ENCODE measurements at regions not wholly inside any gene's neighbourhood (a gene's known extent, or its start where the extent isn't known, plus 50 kb on each side); places are given as distances from the start of the nearest gene placed in this dataset.

DNA sequence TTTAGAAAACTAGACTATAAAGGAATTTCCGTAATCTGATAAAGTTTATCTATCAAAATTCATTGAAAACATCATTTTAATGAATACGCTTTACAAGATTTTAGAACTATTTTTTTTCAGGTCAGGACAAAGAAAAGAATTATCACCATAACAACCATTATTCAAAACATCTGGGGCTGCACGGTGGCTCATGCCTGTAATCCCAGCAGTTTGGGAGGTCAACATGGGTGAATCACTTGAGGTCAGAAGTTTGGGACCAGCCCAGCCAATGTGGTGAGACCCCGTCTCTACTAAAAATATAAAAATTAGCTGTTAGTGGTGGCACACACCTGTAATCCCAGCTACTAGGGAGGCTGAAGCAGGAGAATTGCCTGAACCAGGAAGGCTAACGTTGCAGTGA is 260.4 kb downstream of the WNT5A start:
- DNase-seq, result no peak

DNA sequence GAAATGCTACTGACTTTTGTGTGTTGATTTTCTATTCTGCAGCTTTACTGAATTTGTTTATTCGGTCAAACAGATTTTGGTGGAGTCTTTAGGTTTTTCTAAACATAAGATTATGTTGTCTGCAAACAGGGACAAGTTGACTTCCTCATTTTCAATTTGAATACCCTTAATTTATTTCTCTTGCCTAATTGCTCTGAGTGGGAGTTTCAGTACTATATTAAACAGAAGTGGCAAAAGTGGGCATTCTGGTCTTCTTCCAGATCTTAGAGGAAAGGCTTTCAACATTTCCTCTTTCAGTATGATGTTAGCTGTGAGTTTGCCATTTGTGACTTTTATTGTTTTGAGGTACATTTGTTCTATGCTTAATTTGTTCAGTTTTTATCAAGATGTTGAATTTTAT is 268.5 kb downstream of the WNT5A start:
- DNase-seq, result no peak

DNA sequence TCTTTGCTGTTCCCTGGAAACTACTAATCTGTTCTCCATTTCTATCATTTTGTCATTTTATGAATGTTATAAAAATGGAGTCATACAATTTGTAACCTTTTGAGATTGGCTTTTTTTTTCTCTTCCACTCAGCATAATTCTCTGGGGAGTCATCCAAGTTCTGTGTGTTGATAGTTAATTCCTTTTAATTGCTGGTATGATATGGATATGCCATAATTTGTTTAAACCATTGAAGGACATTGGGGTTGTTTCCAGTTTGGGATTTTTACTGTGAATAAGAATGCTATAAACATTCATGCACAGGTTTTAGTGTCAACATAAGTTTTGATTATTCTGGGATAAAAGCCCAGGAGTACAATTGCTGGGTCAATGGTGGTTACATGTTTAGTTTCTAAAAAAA is 279.4 kb downstream of the WNT5A start:
- no peak for DNase-seq

DNA sequence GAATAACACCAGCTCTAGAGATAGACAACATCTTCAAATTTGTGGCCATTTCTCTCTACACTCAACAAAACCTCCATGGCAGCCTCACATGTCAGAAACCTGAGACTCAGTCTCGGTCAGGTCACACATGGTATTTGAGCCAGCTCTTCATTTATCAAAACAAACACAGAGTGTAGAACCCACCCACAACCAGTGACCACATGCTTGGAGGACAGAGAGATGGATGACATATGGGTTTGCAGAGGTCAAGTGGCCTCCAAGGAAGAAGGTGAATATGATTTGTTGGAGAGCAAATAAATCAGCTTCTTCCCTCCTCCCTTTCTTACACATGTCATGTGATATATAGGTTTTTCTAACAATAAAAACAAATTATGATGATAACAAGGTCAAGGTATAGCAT is 278.1 kb upstream of the LRTM1 start:
- no peak for DNase-seq

DNA sequence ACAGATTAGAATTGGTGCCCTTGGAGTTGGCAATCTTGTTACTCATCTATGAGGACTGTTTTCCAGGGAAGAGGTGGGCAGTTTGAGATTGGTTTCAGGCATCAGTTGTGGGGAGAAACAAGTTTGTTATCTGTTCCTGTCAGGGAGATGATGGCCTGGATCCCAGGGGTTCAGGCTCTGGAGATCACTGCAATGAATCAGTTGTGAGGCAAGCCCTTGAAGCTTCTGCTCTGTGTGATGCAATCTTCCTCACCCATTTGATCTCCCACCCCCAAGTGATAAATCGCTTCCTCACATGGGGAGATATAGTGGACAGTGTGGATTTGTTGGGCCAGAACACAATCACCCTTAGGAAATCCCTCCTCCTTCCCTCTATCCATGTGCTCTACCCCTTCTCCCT is 276.6 kb upstream of the LRTM1 start:
- no peak for DNase-seq

DNA sequence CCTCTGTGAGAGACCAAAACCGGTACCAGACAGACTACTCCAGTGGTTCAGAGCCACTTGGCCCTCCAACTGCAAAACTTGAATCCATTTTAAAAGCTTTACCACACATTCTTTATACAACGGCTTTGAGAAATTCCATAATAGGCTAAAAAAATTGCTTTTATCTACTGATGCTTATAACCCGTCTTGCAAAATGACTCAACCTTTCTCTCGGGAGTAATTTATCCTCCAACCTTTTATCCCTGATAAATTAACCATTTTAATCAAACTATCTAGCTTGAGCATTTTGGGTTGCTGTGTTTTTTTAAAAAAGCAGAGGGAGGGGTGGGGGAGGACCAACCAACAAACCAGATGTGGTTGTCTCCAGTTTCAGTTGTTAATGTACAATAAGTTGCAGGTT is 275.7 kb upstream of the LRTM1 start:
- no peak for DNase-seq

DNA sequence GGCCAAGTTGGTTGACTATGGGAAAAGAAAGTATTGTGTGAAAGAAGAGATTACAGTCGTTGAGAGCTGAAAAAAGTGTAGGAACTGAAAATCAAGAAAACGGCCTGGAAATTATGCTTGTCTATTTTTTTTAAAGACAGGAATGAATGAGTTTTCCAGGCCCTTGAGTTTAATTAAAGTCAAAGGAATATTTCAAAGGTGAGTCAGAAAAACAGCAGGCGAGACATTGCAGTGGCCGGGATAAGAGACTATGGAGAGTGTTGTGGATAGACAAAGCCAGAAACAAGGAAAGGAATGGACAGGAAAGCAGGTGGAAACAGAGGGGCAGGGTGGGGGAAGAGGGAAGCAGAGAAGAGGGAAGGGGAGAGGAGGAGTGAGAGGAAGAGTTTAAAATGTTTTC is 275.1 kb upstream of the LRTM1 start:
- DNase-seq, result no peak

DNA sequence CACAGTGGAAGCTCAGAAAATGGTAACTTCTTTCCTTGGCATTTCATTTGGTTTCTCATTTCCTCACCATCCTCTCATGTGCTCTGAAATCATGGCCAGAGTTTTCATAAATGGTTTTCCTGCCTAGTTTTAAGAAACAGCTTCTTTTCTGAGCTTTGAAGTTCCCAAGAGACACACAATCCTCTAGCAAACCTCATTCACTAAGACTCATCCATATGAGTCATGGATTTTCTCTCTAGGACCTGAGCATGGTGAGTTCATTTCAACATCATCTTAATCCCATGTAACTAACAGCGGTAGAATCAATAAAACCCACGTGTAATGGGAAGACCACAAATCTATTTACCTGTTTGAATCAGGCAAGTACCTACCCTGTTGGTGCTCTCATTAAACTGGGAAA is 274.5 kb upstream of the LRTM1 start:
- DNase-seq, result no peak

DNA sequence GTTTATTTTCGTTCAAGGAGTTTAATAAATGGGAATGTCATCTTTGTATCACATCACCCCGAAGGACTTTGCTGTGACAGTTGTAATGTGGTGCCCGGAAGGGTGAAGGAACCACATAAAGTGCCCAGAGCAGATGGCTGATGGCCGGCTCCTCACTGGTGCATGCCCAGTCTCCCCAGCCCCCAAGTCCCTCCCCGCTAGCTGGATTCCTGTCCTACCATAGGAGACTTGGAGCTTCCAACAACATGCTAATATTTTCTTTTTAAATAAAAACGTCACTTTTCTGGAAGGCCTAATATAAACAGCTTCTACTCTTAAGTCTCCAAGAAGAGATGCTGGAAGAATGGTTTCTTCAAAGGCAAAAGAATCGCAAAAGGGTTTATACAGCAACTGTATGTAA is 273.9 kb upstream of the LRTM1 start:
- no peak for DNase-seq

DNA sequence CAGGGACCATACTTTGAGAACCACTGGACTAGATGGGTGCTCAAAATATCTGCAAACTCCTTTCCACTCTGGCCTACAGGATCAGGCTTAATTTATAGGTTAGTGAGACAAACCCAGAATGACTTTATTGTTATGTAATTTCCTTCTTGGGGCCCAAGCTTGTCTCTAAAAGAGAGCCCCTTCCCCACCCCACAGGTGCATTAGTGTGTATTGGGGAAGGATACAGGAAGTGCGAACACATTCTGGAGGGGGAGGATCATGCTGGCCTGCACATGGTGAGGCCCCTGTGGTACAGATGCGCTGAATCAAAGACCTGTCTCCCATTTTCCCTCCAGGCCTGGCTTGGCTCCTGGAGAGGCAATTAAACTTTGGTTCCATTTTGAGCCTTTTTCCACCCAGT is 273.0 kb upstream of the LRTM1 start:
- no peak for DNase-seq

DNA sequence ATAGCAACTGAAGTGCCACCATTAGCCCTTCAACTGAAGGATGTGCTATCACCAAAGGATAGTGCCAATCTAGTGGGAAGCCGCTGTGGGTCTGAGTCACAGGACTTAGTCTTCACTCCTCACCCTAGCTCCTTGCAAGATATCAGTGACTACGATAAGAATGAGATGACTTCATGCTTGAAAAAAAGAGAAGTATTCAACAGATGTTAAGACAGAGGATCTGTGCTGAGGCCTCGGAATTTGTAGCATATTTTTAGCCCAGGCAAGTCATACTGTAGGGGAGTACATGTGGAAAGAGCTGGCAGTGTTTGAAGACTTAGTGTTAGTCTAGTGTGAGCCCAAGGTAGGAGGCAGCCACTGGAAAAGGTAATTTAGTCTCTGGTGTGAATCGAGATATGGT is 270.7 kb upstream of the LRTM1 start:
- no peak for DNase-seq

DNA sequence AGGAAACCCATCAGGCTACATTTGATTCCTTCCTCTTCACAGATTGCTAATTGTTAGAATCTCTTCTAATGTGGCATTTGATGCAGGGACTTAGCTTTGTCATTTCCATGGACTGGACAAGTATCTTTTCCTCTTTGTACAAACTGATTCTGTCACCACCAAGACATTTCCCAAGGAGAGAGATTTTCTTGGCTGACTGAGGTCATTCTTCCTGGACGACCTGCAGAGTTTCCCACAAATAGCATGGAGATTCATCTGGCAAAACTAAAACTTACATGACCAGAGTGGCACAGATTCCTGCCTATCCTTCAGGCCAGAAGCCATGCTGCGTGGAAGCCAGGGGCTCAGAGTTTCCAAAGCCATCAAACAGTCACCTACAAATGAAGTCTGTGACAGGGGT is 269.2 kb upstream of the LRTM1 start:
- DNase-seq, result no peak

DNA sequence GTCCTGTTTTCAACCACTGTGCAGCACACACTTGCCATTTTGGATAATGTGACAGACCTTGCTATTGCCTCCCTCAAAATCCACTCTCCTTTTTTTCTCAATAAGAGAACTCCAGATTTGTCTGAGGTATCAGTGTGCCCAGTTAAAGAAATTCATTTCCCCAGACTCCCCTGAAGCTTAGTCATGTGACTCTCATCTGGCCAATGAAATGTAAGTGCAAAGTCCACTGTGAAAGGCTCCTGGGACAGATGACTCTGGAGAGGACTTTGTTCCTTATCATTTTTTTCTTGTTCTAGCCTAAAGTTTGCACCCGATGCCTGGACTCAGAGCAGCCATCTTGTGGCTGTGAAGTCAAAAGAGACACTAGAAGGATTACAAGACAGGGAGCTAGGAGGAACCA is 268.6 kb upstream of the LRTM1 start:
- DNase-seq, result no peak

DNA sequence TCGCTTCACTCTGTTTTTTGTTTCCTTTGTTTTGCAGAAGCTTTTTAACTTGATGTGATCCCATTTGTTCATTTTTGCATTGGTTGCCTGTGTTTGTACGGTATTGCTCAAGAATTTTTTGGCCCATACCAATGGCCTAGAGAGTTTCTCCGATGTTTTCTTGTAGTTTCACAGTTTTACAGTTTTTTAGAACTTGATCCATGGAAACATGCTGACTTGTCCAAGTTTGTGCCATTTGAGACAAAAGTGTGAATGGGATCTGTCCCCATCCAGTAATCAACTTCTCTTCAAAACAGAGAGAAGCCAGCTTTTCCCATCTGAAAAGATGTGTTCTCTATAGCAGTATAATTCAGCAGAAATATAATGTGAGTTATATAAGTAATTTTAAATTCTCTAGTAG is 266.5 kb upstream of the LRTM1 start:
- DNase-seq, result peak in 1 of 14 donors; percentile 2

DNA sequence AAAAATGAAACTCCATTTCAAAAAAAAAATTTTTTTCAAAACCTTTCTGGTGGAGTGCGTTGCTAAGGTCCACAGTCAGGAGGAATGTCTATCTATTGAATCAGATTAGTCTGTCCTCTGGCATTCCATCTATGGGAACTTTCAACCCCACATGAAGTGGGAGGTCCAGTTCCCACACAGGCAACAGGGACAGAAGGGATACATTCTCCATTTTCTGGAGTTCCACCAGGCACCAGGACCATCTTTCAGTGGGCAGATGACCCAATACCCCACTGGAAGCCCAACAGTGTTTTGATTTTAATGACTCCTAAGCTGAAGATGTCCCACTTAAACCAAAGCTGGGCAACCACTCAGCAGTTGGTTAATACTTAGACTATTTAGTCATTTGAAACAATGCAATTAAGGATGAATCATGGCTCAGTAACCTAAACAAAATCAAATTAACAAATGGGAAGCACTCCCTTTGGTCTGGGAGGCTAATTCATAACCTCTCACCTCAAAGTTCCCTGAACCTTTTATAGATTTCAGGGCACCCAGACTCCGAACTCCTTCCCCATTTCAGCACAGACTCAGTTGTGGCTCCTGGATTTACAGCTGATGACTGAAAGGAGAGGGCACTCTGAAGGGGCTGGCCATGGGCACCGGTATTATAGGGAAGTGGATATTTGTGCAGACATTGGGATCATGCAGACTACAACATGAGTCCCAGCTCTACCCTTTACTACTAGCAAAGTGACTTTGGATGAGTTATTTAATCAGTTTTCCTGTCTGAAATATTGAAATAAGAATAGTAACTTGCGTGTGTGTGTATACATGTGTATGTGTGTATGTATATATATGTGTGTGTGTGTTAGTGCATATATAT is 264.3 kb upstream of the LRTM1 start:
- DNase-seq, result no peak

DNA sequence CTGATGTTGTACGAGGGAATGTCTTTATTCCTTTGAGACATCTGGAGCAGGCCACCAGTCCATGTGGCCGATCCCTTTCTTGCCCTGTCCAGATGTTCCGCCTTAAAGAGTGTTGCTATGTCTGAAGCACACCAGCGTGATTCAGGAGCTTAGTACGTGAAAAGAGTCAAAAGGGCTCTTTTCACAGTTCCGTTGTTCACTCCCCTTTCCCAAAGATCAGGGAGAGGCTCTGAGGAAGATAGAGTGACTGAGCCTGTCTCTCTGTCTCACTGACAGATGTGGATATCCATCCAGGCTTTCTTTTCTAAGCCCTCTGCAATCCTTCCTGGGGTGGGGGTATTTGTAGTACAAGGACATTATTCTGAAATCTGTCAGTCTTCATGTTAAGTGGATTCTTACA is 262.5 kb upstream of the LRTM1 start:
- no peak for DNase-seq

DNA sequence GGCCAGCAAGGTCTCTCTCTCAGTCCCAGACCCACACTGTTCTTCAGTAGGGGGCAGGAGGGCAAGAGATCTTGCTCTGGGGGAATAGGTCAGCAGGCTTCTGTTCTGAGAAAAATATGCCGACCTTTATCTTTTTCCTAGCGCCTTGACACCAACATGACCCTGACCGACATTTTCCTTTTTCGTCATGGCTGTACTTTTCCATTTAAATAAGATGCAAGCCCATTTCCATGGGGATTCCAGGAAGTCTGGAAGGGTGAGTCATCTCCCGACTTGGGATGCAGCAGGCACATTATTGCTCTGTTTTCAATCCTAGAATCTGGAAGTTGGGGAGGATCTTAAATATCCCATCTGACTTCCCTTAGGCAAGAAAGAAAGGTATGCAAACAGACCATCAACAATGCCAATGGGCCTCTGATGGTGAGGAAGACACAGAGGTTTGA is 261.5 kb upstream of the LRTM1 start:
- no peak for DNase-seq

DNA sequence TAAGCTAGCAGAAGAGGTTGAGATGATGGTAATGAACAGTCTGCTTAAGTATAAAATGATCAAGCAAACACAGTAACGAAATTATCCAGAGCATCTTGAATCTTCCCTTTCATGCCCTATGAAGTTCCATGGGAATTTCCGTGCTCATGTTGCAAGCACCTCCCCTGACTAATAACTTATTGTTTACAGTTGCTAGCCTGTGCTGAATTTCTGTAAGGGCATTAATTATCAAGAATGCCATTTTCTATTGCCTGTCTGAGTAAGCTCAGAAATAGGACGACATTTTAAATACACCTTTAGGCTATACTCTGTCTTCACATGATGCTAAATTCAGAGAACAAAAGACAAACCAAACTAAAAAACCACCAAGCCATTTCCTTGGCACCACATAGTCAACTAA is 257.5 kb upstream of the LRTM1 start:
- DNase-seq, result no peak

DNA sequence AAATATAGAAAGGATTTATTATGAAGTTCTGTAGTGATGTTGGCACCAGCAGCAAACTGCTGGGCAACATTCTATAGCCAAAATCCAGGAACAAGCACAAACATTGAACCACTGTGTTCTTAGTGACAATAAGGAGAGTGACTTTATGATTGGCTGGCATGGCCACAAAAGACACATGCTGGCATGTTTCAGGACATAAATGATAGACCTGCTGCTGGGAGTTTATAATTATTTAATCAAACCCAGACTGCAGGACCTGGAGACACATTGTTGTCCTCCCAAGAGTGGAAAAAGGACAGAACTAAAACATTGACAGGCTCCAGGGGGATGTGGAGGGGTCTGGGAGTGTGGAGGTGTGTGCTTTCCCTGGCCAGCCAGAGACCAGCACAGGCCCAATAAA is 255.3 kb upstream of the LRTM1 start:
- DNase-seq, result no peak

DNA sequence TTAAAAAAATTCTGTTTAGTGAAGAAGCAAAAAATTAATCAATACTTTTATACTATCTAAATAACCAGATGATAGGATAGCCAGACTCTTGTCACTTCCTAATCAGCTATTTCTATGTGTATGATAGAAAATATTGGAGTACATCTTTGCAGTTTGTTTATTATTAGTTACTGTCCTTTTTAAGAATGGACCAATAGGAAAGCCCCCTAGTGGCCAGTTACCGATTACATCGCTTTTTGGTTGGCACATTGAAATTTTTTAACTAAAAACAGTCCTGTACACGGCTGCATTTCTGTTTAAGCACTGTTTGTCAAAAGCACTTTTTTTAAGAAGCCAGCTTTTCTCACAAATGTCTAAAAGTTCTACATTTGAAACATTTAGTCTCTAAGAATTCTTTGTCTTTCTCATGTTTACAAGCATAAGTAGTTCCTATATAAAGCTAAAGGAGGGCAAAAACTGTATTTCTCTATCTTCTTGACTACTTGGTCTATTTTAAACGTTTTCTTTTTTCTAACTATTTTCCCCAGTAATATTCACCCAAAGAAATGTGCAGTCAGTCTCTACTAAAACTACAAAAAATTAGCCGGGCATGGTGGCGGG is 253.2 kb upstream of the LRTM1 start:
- no peak for DNase-seq

DNA sequence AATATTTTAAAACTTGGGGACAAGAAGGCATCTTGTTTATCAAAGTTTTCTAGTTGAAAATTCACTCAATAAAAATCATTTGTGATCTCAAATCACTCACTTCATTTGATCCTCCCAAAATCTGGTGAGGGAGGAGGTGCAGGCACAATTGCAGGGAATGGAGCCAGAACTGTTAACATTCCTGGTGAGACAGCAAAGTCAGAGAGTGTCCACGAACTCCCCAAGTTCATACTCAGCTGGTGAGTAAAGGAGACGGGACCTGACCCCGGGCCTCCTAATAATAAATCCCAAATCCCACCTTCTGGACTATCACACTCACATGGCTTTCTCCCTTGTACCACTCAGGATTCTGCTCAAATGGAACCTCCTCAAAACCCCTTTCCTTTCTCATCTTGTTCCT is 252.3 kb upstream of the LRTM1 start:
- no peak for DNase-seq

DNA sequence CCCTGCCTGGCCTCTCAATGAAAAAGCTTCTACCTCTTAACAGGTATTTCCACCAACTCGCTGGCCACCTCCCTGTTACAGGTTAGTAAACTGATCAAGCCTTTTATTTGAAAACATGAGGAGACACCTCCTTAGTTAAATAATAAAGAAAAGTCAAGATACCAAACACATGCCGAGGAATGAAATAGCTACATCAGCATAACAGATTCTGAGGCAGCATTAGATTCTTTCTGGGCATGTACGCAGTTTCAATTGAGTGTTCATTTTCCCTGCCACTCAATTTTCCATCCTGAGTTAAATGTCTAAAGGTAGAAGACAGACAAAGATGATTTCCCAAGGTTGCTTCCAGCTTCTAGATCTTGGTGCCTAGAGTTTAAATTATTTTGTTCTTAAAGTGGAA is 250.5 kb upstream of the LRTM1 start:
- no peak for DNase-seq

DNA sequence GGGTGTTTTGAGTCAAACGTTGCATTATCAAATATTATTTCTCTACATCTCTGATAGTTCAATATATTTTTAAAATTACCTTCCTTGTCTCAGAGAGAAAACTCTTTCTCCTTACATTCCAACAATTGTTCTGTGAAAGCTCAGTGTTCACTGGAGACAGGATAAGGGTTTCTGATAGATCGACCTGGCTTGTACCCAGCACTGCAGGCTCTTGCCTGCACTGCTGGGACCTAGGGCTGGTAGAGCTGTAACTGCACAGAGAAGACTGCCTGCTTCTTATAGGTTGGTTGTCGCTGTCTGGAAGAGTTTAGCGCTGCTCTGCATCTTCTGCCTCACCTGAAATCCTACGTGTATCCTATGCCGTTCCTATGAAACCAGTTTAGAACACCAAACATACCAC is 249.9 kb upstream of the LRTM1 start:
- DNase-seq, result no peak

DNA sequence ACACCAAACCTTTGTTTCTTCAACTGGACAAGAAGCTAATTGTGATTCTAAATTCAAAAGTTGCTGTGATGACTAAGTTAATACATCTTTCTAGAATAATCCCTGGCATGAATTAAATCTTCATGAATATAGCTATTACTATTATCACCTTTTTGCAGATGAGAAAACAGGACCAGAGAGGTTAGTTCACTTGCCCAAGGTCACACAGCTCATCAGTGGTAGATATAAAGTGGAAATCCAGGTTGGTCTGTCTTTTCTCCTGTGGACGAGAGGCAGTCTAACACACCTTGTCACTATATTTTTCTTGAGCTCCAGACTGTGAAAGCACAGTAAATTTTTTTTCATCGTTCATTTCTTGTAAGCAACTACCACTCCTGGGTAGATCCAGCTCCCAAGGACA is 247.6 kb upstream of the LRTM1 start:
- DNase-seq, result no peak

DNA sequence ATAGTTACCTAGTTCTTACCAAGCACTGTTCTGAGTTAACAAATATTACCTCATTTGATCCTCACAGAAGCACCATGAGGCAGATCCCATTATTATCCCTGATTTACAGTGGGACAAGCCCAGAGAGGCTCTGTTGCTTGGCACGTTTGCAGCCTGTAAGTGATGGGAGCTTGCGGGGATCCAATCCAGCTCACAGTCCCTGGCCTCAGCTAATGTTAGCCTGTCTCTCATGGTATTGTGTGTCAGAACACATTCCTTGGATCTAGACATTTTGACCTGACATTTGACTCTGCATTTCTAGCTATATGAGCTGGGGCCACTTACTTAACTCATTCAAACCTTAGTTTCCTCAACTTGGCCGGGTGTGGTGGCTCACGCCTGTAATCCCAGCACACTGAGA is 246.9 kb upstream of the LRTM1 start:
- no peak for DNase-seq
